GM19238 (cell line): ENCODE measurements at regions not wholly inside any gene's neighbourhood (a gene's known extent, or its start where the extent isn't known, plus 50 kb on each side); places are given as distances from the start of the nearest gene placed in this dataset.
"Not testable (repeated sequence)": the region's sequence is repeated elsewhere in the genome, so short reads cannot be mapped to it uniquely, and the experiment has no call there.

Source experiments
- DNase-seq: peaks from one replicate; pipeline ENCODE4 v3.0.0; 2011; ENCODE audit warnings: low spot score; ENCODE audit not compliant: insufficient read length

- no peak for DNase-seq
Observed at GRCh38 chr3:64392001-64392400, 166.7 kb upstream of the PRICKLE2 start.

- no peak for DNase-seq
Observed at GRCh38 chr3:64390893-64391292, 165.6 kb upstream of the PRICKLE2 start.

- no peak for DNase-seq
Observed at GRCh38 chr3:64388886-64389285, 163.6 kb upstream of the PRICKLE2 start.

- DNase-seq, result no peak
Observed at GRCh38 chr3:64387688-64388087, 162.4 kb upstream of the PRICKLE2 start.

GRCh38 chr3:64385277-64385676 is 160.0 kb upstream of the PRICKLE2 start:
- DNase-seq, result no peak

- DNase-seq, result no peak
Observed at GRCh38 chr3:64384561-64384960, 159.3 kb upstream of the PRICKLE2 start.

- DNase-seq, result no peak
Observed at GRCh38 chr3:64382153-64382552, 156.9 kb upstream of the PRICKLE2 start.

GRCh38 chr3:64381367-64381766 is 156.1 kb upstream of the PRICKLE2 start:
- no peak for DNase-seq

GRCh38 chr3:64380546-64380945 is 155.3 kb upstream of the PRICKLE2 start:
- no peak for DNase-seq

- DNase-seq, result no peak
Observed at GRCh38 chr3:64379221-64379620, 154.0 kb upstream of the PRICKLE2 start.

GRCh38 chr3:64377942-64378341 is 152.7 kb upstream of the PRICKLE2 start:
- DNase-seq, result no peak

GRCh38 chr3:64375737-64376136 is 150.5 kb upstream of the PRICKLE2 start:
- no peak for DNase-seq

- DNase-seq, result no peak
Observed at GRCh38 chr3:64369390-64369789, 144.1 kb upstream of the PRICKLE2 start.

- no peak for DNase-seq
Observed at GRCh38 chr3:64368257-64369020, 143.2 kb upstream of the PRICKLE2 start.

- DNase-seq, result no peak
Observed at GRCh38 chr3:64365877-64366276, 140.6 kb upstream of the PRICKLE2 start.

GRCh38 chr3:64363842-64364241 is 138.6 kb upstream of the PRICKLE2 start:
- DNase-seq, result no peak

- DNase-seq, result no peak
Observed at GRCh38 chr3:64361962-64362735, 136.9 kb upstream of the PRICKLE2 start.

- DNase-seq, result not testable (repeated sequence)
Observed at GRCh38 chr3:64361036-64361435, 135.8 kb upstream of the PRICKLE2 start.

GRCh38 chr3:64360280-64360679 is 135.0 kb upstream of the PRICKLE2 start:
- DNase-seq, result no peak

- no peak for DNase-seq
Observed at GRCh38 chr3:64359735-64360134, 134.5 kb upstream of the PRICKLE2 start.

GRCh38 chr3:64358853-64359252 is 133.6 kb upstream of the PRICKLE2 start:
- no peak for DNase-seq

GRCh38 chr3:64358176-64358575 is 132.9 kb upstream of the PRICKLE2 start:
- no peak for DNase-seq

- DNase-seq, result no peak
Observed at GRCh38 chr3:64357481-64357880, 132.2 kb upstream of the PRICKLE2 start.
